ENCODE measurements at regions not wholly inside any gene's neighbourhood (a gene's known extent, or its start where the extent isn't known, plus 50 kb on each side); places are given as distances from the start of the nearest gene placed in this dataset.

DNA sequence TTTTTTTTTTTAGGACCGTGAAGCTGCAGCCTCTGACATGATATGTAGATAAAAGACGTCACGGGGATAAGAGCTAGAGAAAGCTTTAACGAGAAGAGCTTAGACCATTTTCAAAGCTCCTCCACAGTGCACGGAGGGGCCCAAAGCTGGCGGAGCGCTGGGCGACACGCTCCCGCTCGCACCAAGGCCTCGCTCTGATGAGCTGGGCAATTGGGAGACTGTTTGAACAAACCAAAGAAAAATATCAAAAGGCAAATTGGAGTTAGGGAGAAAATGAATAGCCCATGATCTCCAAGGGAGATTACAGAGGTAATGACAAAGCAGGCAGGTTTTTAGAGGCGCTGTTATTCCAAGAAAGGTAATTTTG is 179.4 kb downstream of the SREK1 start:
- TF ChIP-seq, protein P1, sequence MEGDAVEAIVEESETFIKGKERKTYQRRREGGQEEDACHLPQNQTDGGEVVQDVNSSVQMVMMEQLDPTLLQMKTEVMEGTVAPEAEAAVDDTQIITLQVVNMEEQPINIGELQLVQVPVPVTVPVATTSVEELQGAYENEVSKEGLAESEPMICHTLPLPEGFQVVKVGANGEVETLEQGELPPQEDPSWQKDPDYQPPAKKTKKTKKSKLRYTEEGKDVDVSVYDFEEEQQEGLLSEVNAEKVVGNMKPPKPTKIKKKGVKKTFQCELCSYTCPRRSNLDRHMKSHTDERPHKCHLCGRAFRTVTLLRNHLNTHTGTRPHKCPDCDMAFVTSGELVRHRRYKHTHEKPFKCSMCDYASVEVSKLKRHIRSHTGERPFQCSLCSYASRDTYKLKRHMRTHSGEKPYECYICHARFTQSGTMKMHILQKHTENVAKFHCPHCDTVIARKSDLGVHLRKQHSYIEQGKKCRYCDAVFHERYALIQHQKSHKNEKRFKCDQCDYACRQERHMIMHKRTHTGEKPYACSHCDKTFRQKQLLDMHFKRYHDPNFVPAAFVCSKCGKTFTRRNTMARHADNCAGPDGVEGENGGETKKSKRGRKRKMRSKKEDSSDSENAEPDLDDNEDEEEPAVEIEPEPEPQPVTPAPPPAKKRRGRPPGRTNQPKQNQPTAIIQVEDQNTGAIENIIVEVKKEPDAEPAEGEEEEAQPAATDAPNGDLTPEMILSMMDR (conservative IDR thresholded peaks at IDR 0.05; ENCODE audit: low read length), result no peak
- no peak for TF ChIP-seq EZH2phosphoT487 (IDR thresholded peaks at IDR 0.05; ENCODE audit: borderline replicate concordance)
